BLaER1 (cell line): ENCODE measurements at regions not wholly inside any gene's neighbourhood (a gene's known extent, or its start where the extent isn't known, plus 50 kb on each side); places are given as distances from the start of the nearest gene placed in this dataset.

ENCODE experiments used
- H3K27ac ChIP-seq: shearing (Covaris generic); formaldehyde crosslinking; 2 replicates; pipeline ENCODE4 v1.8.1; 2022
- H3K27me3 ChIP-seq: shearing (Covaris generic); formaldehyde crosslinking; 2 replicates; pipeline ENCODE4 v1.8.1; 2022
- H3K36me3 ChIP-seq: shearing (Covaris generic); formaldehyde crosslinking; 2 replicates; pipeline ENCODE4 v1.8.1; 2022
- H3K4me1 ChIP-seq: shearing (Covaris generic); formaldehyde crosslinking; 2 replicates; pipeline ENCODE4 v1.8.1; 2022
- H3K4me2 ChIP-seq: shearing (Covaris generic); formaldehyde crosslinking; 2 replicates; pipeline ENCODE4 v1.8.1; 2022
- H3K4me3 ChIP-seq: shearing (Covaris generic); formaldehyde crosslinking; 2 replicates; pipeline ENCODE4 v1.8.1; 2022
- H3K9ac ChIP-seq: shearing (Covaris generic); formaldehyde crosslinking; 2 replicates; pipeline ENCODE4 v1.8.1; 2022
- H3K9me3 ChIP-seq: shearing (Covaris generic); formaldehyde crosslinking; 2 replicates; pipeline ENCODE4 v1.8.1; 2022
- H4K20me1 ChIP-seq: shearing (Covaris generic); formaldehyde crosslinking; 2 replicates; pipeline ENCODE4 v1.8.1; 2022
- Cebpa-rat ChIP-seq: shearing (Covaris generic); IDR thresholded peaks from 2 replicates; pipeline ENCODE4 v1.8.1; 2022

- Histone ChIP-seq H3K9me3 (peaks cover 35% of the 10 kb centered on the region), H4K20me1 (no peaks in the 10 kb centered on the region), H3K4me2 (no peak overlapping the region), H3K4me3 (no peak overlapping the region), H3K9ac (no peak overlapping the region), H3K36me3 (no peaks in the 10 kb centered on the region), H3K27me3 (no peaks in the 10 kb centered on the region), H3K4me1 (no peaks in the 10 kb centered on the region), H3K27ac (no peak overlapping the region)
- TF ChIP-seq Cebpa-rat: no peak
Observed at GRCh38 chr3:76410762-76411281, 625.5 kb upstream of the ZNF717 start.

- TF ChIP-seq Cebpa-rat: no peak
- H4K20me1 ChIP-seq: no peaks in the 10 kb centered on the region
- H3K4me2 ChIP-seq: no peak overlapping the region
- no peaks in the 10 kb centered on the region for H3K36me3 ChIP-seq
- H3K4me1 ChIP-seq: no peaks in the 10 kb centered on the region
- no peak overlapping the region for H3K9ac ChIP-seq
- H3K9me3 ChIP-seq: peaks cover 33% of the 10 kb centered on the region
- no peak overlapping the region for H3K4me3 ChIP-seq
- no peak overlapping the region for H3K27ac ChIP-seq
- H3K27me3 ChIP-seq: no peaks in the 10 kb centered on the region
Observed at GRCh38 chr3:76415384-76415783, 624.5 kb upstream of the ROBO2 start.

- Histone ChIP-seq H3K9me3 (peaks cover 27% of the 10 kb centered on the region), H3K4me2 (no peak overlapping the region), H3K9ac (no peak overlapping the region), H3K4me3 (no peak overlapping the region), H3K27ac (no peak overlapping the region), H3K4me1 (peaks cover 6% of the 10 kb centered on the region), H3K27me3 (no peaks in the 10 kb centered on the region), H3K36me3 (no peaks in the 10 kb centered on the region), H4K20me1 (no peaks in the 10 kb centered on the region)
- no peak for TF ChIP-seq Cebpa-rat
Observed at GRCh38 chr3:76429581-76430177, 610.2 kb upstream of the ROBO2 start.

GRCh38 chr3:76432396-76432795 lies 607.5 kb upstream of the ROBO2 start:
- no peak overlapping the region for H3K9ac ChIP-seq
- no peaks in the 10 kb centered on the region for H3K36me3 ChIP-seq
- no peak for TF ChIP-seq Cebpa-rat
- H3K27ac ChIP-seq: no peak overlapping the region
- H3K4me3 ChIP-seq: no peak overlapping the region
- no peaks in the 10 kb centered on the region for H3K27me3 ChIP-seq
- no peaks in the 10 kb centered on the region for H4K20me1 ChIP-seq
- peaks cover 6% of the 10 kb centered on the region for H3K4me1 ChIP-seq
- no peak overlapping the region for H3K4me2 ChIP-seq
- H3K9me3 ChIP-seq: peaks cover 17% of the 10 kb centered on the region

GRCh38 chr3:76436894-76437293 lies 603.0 kb upstream of the ROBO2 start:
- TF ChIP-seq Cebpa-rat: no peak
- H3K27ac ChIP-seq: no peak overlapping the region
- H3K4me2 ChIP-seq: no peak overlapping the region
- no peak overlapping the region for H3K4me3 ChIP-seq
- H3K9me3 ChIP-seq: peaks cover 35% of the 10 kb centered on the region
- H3K4me1 ChIP-seq: peaks cover 18% of the 10 kb centered on the region
- no peaks in the 10 kb centered on the region for H4K20me1 ChIP-seq
- H3K9ac ChIP-seq: no peak overlapping the region
- H3K27me3 ChIP-seq: no peaks in the 10 kb centered on the region
- no peaks in the 10 kb centered on the region for H3K36me3 ChIP-seq

DNA sequence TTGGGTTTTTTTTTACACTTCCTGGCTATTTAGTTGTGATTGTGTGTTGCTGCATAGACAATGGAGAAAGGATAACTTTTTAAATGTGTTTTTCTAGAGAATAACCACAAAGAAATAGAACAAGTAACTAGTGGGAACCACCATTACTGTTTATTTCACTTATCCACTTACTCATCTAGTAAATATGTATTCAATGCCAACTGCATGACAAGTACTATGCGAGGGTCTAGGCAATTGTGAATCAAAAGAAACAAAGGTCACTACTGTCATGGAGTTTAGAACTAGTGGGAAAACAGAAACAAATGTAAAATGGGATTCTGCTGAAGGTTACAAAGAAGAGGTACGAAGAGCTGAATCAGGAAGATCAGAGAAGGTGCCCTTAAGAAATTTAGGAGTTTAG lies 600.9 kb upstream of the ROBO2 start:
- H3K4me1 ChIP-seq: peaks cover 18% of the 10 kb centered on the region
- no peaks in the 10 kb centered on the region for H3K27me3 ChIP-seq
- no peaks in the 10 kb centered on the region for H3K36me3 ChIP-seq
- peak overlapping the region; percentile 29; the same call in 1 of the 2 replicates for H3K27ac ChIP-seq
- peak overlapping the region; percentile 52 for H3K4me2 ChIP-seq
- H3K9ac ChIP-seq: no peak overlapping the region
- no peak for TF ChIP-seq Cebpa-rat
- H4K20me1 ChIP-seq: no peaks in the 10 kb centered on the region
- peaks cover 55% of the 10 kb centered on the region for H3K9me3 ChIP-seq
- no peak overlapping the region for H3K4me3 ChIP-seq

DNA sequence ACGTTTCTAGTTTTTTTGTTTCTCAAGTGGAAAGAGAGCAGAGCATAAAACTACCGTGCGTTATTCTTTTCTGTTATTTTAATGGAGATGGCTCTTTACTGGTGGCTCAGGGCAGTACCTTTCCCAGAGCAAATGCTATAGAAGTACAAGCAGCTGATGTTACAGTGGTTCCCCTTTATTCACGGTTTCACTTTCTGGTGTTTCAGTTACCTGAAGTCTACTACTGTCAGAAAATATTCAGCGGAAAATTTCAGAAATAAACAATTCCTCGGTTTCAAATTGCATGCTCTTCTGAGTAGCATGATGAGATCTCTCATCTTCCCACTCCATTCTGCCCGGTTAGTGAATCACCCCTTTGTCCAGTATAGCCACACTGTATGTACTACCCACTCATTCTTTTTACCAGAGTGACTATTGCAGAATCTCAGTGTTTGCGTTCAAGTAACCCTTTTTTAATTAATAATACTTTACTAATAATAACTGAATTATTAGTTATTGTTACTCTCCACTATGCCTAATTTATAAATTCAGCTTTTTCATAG lies 597.5 kb upstream of the ROBO2 start:
- no peaks in the 10 kb centered on the region for H3K36me3 ChIP-seq
- H4K20me1 ChIP-seq: no peaks in the 10 kb centered on the region
- no peak overlapping the region for H3K9ac ChIP-seq
- no peaks in the 10 kb centered on the region for H3K27me3 ChIP-seq
- H3K4me1 ChIP-seq: peaks cover 18% of the 10 kb centered on the region
- H3K4me2 ChIP-seq: no peak overlapping the region
- H3K27ac ChIP-seq: no peak overlapping the region
- peaks cover 52% of the 10 kb centered on the region for H3K9me3 ChIP-seq
- no peak for TF ChIP-seq Cebpa-rat
- H3K4me3 ChIP-seq: no peak overlapping the region

GRCh38 chr3:76456322-76456721 lies 583.6 kb upstream of the ROBO2 start:
- TF ChIP-seq Cebpa-rat: no peak
- no peaks in the 10 kb centered on the region for H3K4me1 ChIP-seq
- H3K27me3 ChIP-seq: no peaks in the 10 kb centered on the region
- no peak overlapping the region for H3K27ac ChIP-seq
- H3K9me3 ChIP-seq: peaks cover 55% of the 10 kb centered on the region
- H4K20me1 ChIP-seq: no peaks in the 10 kb centered on the region
- H3K36me3 ChIP-seq: peaks cover 18% of the 10 kb centered on the region
- no peak overlapping the region for H3K4me3 ChIP-seq
- H3K9ac ChIP-seq: no peak overlapping the region
- H3K4me2 ChIP-seq: no peak overlapping the region

- H3K9ac ChIP-seq: no peak overlapping the region
- peaks cover 53% of the 10 kb centered on the region for H3K9me3 ChIP-seq
- H3K4me2 ChIP-seq: peak overlapping the region; percentile 0; the same call in 1 of the 2 replicates
- peaks cover 3% of the 10 kb centered on the region; the same call in 1 of the 2 replicates for H3K36me3 ChIP-seq
- H3K27ac ChIP-seq: 0 out of 2 replicates have a peak overlapping the region, but pooled peaks have one; percentile 8
- peaks cover 11% of the 10 kb centered on the region; the same call in 1 of the 2 replicates for H3K4me1 ChIP-seq
- H3K27me3 ChIP-seq: no peaks in the 10 kb centered on the region
- no peaks in the 10 kb centered on the region for H4K20me1 ChIP-seq
- H3K4me3 ChIP-seq: no peak overlapping the region
- TF ChIP-seq Cebpa-rat: no peak
Observed at GRCh38 chr3:76463501-76463900, 576.4 kb upstream of the ROBO2 start.

DNA sequence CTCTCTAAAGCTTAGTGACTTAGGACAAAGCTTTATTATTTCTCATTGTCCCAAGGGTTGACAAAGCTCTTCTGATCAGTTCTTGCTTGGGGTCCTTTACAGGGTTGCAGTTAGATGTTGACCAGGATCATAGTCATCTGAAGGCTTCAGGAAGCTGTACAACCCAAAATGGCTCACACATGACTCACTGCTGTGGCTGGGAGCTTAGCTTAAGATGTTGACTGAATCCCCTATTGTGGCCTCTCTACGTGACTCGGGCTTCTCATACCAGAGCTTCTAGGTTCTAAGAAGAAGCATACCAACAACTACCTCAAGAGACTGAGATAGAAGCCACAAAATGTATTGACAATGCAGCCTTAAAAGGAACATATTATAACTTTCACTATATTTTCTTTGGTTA lies 569.6 kb upstream of the ROBO2 start:
- TF ChIP-seq Cebpa-rat: no peak

More for the DNA sequence above, 569.6 kb upstream of the ROBO2 start:
- H3K27me3 ChIP-seq: no peaks in the 10 kb centered on the region
- H3K9ac ChIP-seq: no peak overlapping the region
- H3K4me2 ChIP-seq: no peak overlapping the region
- H3K4me3 ChIP-seq: no peak overlapping the region
- no peaks in the 10 kb centered on the region for H3K4me1 ChIP-seq
- H3K27ac ChIP-seq: no peak overlapping the region
- H3K9me3 ChIP-seq: peaks cover 46% of the 10 kb centered on the region
- H4K20me1 ChIP-seq: no peaks in the 10 kb centered on the region
- no peaks in the 10 kb centered on the region for H3K36me3 ChIP-seq
